GM12878 (cell line): ENCODE measurements at regions not wholly inside any gene's neighbourhood (a gene's known extent, or its start where the extent isn't known, plus 50 kb on each side); places are given as distances from the start of the nearest gene placed in this dataset.

Experiments used
- ATAC-seq: fragments of 200-7000 bp; cut with Tn5 transposase; 3 replicates; pipeline ENCODE4 v1.9.1; 2020; ENCODE audit warnings: mild to moderate bottlenecking, moderate library complexity
- BruUV-seq: library from RNA; stranded (reverse); fragments of 400-500 nt; replicated peaks from 2 replicates; lab custom pipeline; 2021; lab: Mats Ljungman, UMichigan
- CTCF ChIA-PET: fragments of 300-600 bp; sonication (Branson Sonifier 250); formaldehyde crosslinking; extraction: SDS; loops from one replicate; lab custom pipeline; 2021; ENCODE audit warnings: inconsistent platforms; lab: Yijun Ruan, JAX
- POLR2A ChIA-PET: fragments of 350-600 bp; formaldehyde crosslinking; extraction: SDS; loops from one replicate; lab custom pipeline; 2021; ENCODE audit warnings: inconsistent platforms; lab: Charles Lee
- RAD21 ChIA-PET: fragments of 300-600 bp; sonication (Branson Sonifier 250); formaldehyde crosslinking; loops from one replicate; lab custom pipeline; 2023; ENCODE audit warnings: antibody characterized with exemption; ENCODE audit not compliant: unreplicated experiment; lab: Charles Lee
- SMC1A ChIA-PET: fragments of 300-600 bp; sonication (Branson Sonifier 250); formaldehyde crosslinking; loops from one replicate; lab custom pipeline; 2023; ENCODE audit not compliant: unreplicated experiment, uncharacterized antibody; lab: Charles Lee
- DNase-seq: peaks from one replicate; pipeline ENCODE4 v3.0.0-alpha.2; 2011; ENCODE audit warnings: low read depth, low spot score
- FAIRE-seq: peaks from 3 replicates; lab custom pipeline; 2011; peaks lifted over from hg19 to GRCh38; lab: Jason Lieb, UNC
- H2AFZ ChIP-seq: 2 replicates; pipeline ENCODE4 v1.6.0; 2011; ENCODE audit warnings: low read depth, low read length, control low read depth; ENCODE audit not compliant: control insufficient read depth
- H3K27ac ChIP-seq: 2 replicates; pipeline ENCODE4 v1.5.1; 2011; ENCODE audit warnings: control low read depth; ENCODE audit not compliant: control insufficient read depth, insufficient read depth
- H3K27me3 ChIP-seq, 2 experiments: replicated peaks in 1 of 2; 2 replicates each; pipeline versions ENCODE4 v1.6.0 to v1.6.1; 2011; ENCODE audit warnings: low read length in 1 of 2; ENCODE audit not compliant: control insufficient read depth in 2 of 2, insufficient read depth in 2 of 2
- H3K36me3 ChIP-seq, 2 experiments: 2 replicates each; pipeline ENCODE4 v1.5.1; 2011; ENCODE audit warnings: low read length in 1 of 2; ENCODE audit not compliant: control insufficient read depth in 2 of 2, insufficient read depth in 2 of 2
- H3K4me1 ChIP-seq: 2 replicates; pipeline ENCODE4 v1.6.1; 2011; ENCODE audit warnings: mild to moderate bottlenecking, low read length, moderate library complexity, mixed read lengths; ENCODE audit not compliant: control insufficient read depth, insufficient read depth
- H3K4me2 ChIP-seq: 2 replicates; pipeline ENCODE4 v1.6.0; 2011; ENCODE audit warnings: control low read depth; ENCODE audit not compliant: control insufficient read depth, insufficient read depth
- H3K4me3 ChIP-seq: fragments of 200-600 bp; sonication (generic); 2 replicates; pipeline ENCODE4 v1.5.1; 2016
- H3K79me2 ChIP-seq: 2 replicates; pipeline ENCODE4 v1.6.0; 2011; ENCODE audit warnings: low read length; ENCODE audit not compliant: control insufficient read depth, insufficient read depth
- H3K9ac ChIP-seq: 2 replicates; pipeline ENCODE4 v1.8.0; 2011; ENCODE audit warnings: low read length, control low read depth, mixed read lengths; ENCODE audit not compliant: control insufficient read depth, insufficient read depth
- H3K9me3 ChIP-seq: replicated peaks from 3 replicates; pipeline ENCODE4 v1.5.1; 2011; ENCODE audit warnings: mild to moderate bottlenecking, low read length; ENCODE audit not compliant: control insufficient read depth, insufficient read depth
- H4K20me1 ChIP-seq: 2 replicates; pipeline ENCODE4 v1.6.0; 2011; ENCODE audit not compliant: control insufficient read depth, insufficient read depth
- CHD1 ChIP-seq: IDR thresholded peaks from 2 replicates; pipeline ENCODE4 v1.6.1; 2012; ENCODE audit warnings: low read depth, low read length, improper control_type of control experiment
- HCFC1 ChIP-seq: fragments of 150-350 bp; IDR thresholded peaks from 2 replicates; pipeline ENCODE4 v1.6.1; 2014; ENCODE audit warnings: low read length
- MYC ChIP-seq: IDR thresholded peaks from 2 replicates; pipeline ENCODE4 v1.6.1; 2011; ENCODE audit warnings: mild to moderate bottlenecking, low read length, moderate library complexity, inconsistent platforms; ENCODE audit not compliant: insufficient read depth, insufficient replicate concordance, insufficient read length, severe bottlenecking
- POU2F2 ChIP-seq: IDR thresholded peaks from 3 replicates; pipeline ENCODE4 v1.6.1; 2011; ENCODE audit warnings: low read depth, mild to moderate bottlenecking, low read length, borderline replicate concordance
- SIX5 ChIP-seq: IDR thresholded peaks from 2 replicates; pipeline ENCODE4 v1.6.1; 2011; ENCODE audit warnings: mild to moderate bottlenecking, low read depth, low read length, moderate library complexity; ENCODE audit not compliant: severe bottlenecking
- SREBF2 ChIP-seq: IDR thresholded peaks from 2 replicates; pipeline ENCODE4 v1.6.1; 2012; ENCODE audit warnings: mild to moderate bottlenecking, low read length
- TBL1XR1 ChIP-seq: IDR thresholded peaks from 2 replicates; pipeline ENCODE4 v1.6.1; 2012; ENCODE audit warnings: low read depth, low read length, improper control_type of control experiment
- TCF12 ChIP-seq: IDR thresholded peaks from 2 replicates; pipeline ENCODE4 v1.6.1; 2011; ENCODE audit warnings: low read depth, mild to moderate bottlenecking, low read length
- ZNF207 ChIP-seq: fragments of 450-650 bp; IDR thresholded peaks from 2 replicates; pipeline ENCODE4 v1.6.1; 2014; ENCODE audit warnings: antibody characterized with exemption, mild to moderate bottlenecking, borderline replicate concordance
- WGBS: methylation state at CpG from one replicate; pipeline ENCODE4 v1.1.6; 2016; ENCODE audit warnings: low lambda C conversion rate; ENCODE audit not compliant: insufficient replicate concordance, insufficient coverage; ENCODE audit errors: missing lambda C conversion rate; 5-methylcytosine and 5-hydroxymethylcytosine counted together
- in situ Hi-C: fragments of 300-500 bp; cut with MboI; formaldehyde crosslinking; loops from 9 replicates; pipeline ENCODE4 v1.14.3; 2018; ENCODE audit warnings: mixed read lengths
- intact Hi-C: fragments of 100-400 bp; cut with micrococcal nuclease; formaldehyde crosslinking; loops from one replicate; pipeline ENCODE4 v1.14.2; 2022; ENCODE audit not compliant: unreplicated experiment
- TF ChIP-seq, protein P1 (sequence below): fragments of 450-650 bp; IDR thresholded peaks from 2 replicates; pipeline ENCODE4 v1.6.1; 2018; ENCODE audit warnings: mild to moderate bottlenecking, low read depth, moderate library complexity; ENCODE audit not compliant: partially characterized antibody
- TF ChIP-seq, protein P2 (sequence below): fragments of 450-650 bp; IDR thresholded peaks from 2 replicates; pipeline ENCODE4 v1.6.1; 2018; ENCODE audit warnings: borderline replicate concordance, mild to moderate bottlenecking; ENCODE audit not compliant: partially characterized antibody
- TF ChIP-seq, protein P3 (sequence below): IDR thresholded peaks from 2 replicates; pipeline ENCODE4 v1.6.1; 2012; ENCODE audit warnings: low read depth, low read length, improper control_type of control experiment

DNA sequence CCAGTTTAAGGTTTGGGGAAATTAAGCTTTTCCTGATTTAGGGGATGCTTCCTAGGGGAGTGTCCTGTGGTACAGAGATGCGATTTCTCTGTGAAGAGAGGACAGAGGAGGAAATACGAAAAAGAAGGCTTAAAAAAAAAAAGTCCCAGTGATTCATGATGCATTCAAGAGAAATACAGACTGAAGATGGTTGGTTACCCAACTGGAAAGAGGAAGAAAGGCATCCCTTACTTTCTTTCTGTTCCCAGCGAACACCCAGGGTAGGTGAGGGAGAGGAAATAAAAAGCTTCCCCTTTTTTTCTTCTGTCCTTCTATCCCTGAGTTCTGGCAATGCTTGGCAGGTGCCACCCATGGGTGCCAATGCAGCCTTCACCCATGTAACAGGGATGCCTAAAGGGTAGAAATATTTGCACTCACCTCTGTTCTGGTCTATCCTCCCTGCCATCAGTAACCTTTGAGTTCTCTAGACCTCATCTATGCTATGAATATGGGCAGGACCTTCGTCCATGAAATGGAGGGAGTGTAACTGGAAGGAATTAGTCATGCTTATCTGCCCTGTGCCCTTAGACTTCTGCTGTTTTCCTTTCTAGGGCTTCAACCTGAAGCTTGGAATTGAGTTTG is 230.1 kb upstream of the GALNTL6 start:
- intact Hi-C loops (no loop called here), in situ Hi-C loops (no loop called here)
- no peak overlapping the region for H3K9ac ChIP-seq
- H3K27ac ChIP-seq: no peak overlapping the region
- no peaks in the 10 kb centered on the region for H3K36me3 ChIP-seq
- ChIA-PET POLR2A (no interaction called here), CTCF (no interaction called here)
- H2AFZ ChIP-seq: no peak overlapping the region
- DNase-seq (no peak), ATAC-seq (peak; percentile 58)
- H3K4me1 ChIP-seq: peaks cover 9% of the 10 kb centered on the region
- no peak overlapping the region for H3K4me3 ChIP-seq
- no peaks in the 10 kb centered on the region for H3K79me2 ChIP-seq
- TF ChIP-seq, protein P1, sequence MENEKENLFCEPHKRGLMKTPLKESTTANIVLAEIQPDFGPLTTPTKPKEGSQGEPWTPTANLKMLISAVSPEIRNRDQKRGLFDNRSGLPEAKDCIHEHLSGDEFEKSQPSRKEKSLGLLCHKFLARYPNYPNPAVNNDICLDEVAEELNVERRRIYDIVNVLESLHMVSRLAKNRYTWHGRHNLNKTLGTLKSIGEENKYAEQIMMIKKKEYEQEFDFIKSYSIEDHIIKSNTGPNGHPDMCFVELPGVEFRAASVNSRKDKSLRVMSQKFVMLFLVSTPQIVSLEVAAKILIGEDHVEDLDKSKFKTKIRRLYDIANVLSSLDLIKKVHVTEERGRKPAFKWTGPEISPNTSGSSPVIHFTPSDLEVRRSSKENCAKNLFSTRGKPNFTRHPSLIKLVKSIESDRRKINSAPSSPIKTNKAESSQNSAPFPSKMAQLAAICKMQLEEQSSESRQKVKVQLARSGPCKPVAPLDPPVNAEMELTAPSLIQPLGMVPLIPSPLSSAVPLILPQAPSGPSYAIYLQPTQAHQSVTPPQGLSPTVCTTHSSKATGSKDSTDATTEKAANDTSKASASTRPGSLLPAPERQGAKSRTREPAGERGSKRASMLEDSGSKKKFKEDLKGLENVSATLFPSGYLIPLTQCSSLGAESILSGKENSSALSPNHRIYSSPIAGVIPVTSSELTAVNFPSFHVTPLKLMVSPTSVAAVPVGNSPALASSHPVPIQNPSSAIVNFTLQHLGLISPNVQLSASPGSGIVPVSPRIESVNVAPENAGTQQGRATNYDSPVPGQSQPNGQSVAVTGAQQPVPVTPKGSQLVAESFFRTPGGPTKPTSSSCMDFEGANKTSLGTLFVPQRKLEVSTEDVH: no peak
- TF ChIP-seq, all 136 proteins: peak for 0
- no TSS peak for BruUV-seq
- H4K20me1 ChIP-seq: no peaks in the 10 kb centered on the region
- H3K4me2 ChIP-seq: no peak overlapping the region
- H3K9me3 ChIP-seq: peaks cover 3% of the 10 kb centered on the region; the same call in 1 of the 3 replicates
- WGBS: 26% methylated on average over 3 of the region's 4 CpGs
- no peak for FAIRE-seq
- ChIA-PET RAD21 (no interaction called here), SMC1A (interaction anchor here (2.5 kb wide), 1 partner anchor 13 kb away, joined by 6 read pairs; no protein-coding TSS in a partner anchor)
- H3K27me3 ChIP-seq: no peaks in the 10 kb centered on the region

DNA sequence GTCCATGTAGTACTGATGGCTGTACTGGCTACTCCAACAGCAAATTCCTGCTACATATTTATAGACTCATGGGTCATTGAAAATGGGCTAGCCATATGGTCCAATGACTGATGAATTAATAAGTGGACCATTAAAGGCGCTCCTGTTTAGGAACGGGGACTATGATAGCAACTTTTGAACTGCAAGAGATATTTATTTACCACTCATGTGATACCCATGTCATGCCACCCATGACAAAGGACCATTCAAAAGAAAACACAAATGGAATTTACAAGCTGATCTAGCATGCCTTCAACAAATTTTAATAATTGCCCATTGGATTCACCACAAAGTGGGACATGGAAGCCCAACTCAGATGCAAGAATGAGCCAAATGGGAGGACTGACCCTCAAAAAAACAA is 240.0 kb upstream of the GALNTL6 start:
- 91% methylated on average over 2 of the region's 2 CpGs for WGBS
- Histone ChIP-seq H3K36me3 (no peaks in the 10 kb centered on the region), H3K4me1 (no peaks in the 10 kb centered on the region), H2AFZ (no peak overlapping the region), H3K9ac (no peak overlapping the region), H3K79me2 (no peaks in the 10 kb centered on the region), H3K27me3 (no peaks in the 10 kb centered on the region), H3K27ac (no peak overlapping the region), H3K4me2 (no peak overlapping the region), H3K4me3 (no peak overlapping the region), H4K20me1 (no peaks in the 10 kb centered on the region), H3K9me3 (no peaks in the 10 kb centered on the region; the same call in 2 of the 3 replicates)
- CTCF ChIA-PET: no interaction called here
- BruUV-seq: no TSS peak
- SMC1A ChIA-PET: interaction anchor here (0.7 kb wide), 1 partner anchor 123 kb away, joined by 3 read pairs; no protein-coding TSS in a partner anchor
- RAD21 ChIA-PET: no interaction called here
- no peak for FAIRE-seq
- intact Hi-C loops: no loop called here
- no peak for DNase-seq
- POLR2A ChIA-PET: no interaction called here
- in situ Hi-C loops: no loop called here
- ATAC-seq: no peak
- TF ChIP-seq POU2F2: no peak
- TF ChIP-seq SIX5: no peak
- TF ChIP-seq TCF12: no peak
- TF ChIP-seq MYC: no peak
- no peak for TF ChIP-seq TBL1XR1
- TF ChIP-seq, protein P2, sequence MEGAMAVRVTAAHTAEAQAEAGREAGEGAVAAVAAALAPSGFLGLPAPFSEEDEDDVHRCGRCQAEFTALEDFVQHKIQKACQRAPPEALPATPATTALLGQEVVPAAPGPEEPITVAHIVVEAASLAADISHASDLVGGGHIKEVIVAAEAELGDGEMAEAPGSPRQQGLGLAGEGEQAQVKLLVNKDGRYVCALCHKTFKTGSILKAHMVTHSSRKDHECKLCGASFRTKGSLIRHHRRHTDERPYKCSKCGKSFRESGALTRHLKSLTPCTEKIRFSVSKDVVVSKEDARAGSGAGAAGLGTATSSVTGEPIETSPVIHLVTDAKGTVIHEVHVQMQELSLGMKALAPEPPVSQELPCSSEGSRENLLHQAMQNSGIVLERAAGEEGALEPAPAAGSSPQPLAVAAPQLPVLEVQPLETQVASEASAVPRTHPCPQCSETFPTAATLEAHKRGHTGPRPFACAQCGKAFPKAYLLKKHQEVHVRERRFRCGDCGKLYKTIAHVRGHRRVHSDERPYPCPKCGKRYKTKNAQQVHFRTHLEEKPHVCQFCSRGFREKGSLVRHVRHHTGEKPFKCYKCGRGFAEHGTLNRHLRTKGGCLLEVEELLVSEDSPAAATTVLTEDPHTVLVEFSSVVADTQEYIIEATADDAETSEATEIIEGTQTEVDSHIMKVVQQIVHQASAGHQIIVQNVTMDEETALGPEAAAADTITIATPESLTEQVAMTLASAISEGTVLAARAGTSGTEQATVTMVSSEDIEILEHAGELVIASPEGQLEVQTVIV: no peak
- no peak for TF ChIP-seq HCFC1
- TF ChIP-seq CHD1: no peak
- TF ChIP-seq, protein P3, sequence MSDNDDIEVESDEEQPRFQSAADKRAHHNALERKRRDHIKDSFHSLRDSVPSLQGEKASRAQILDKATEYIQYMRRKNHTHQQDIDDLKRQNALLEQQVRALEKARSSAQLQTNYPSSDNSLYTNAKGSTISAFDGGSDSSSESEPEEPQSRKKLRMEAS: no peak
- no peak for TF ChIP-seq SREBF2
- TF ChIP-seq ZNF207: no peak
